ENCODE measurements at regions not wholly inside any gene's neighbourhood (a gene's known extent, or its start where the extent isn't known, plus 50 kb on each side); places are given as distances from the start of the nearest gene placed in this dataset.
A peak's percentile ranks its signal among the peaks of the same experiment; 100 is the strongest.
"Not testable (repeated sequence)": the region's sequence is repeated elsewhere in the genome, so short reads cannot be mapped to it uniquely, and the experiment has no call there.

- no peak for DNase-seq
Observed at GRCh38 chr2:200107514-200108217, 152.3 kb downstream of the MAIP1 start.

DNA sequence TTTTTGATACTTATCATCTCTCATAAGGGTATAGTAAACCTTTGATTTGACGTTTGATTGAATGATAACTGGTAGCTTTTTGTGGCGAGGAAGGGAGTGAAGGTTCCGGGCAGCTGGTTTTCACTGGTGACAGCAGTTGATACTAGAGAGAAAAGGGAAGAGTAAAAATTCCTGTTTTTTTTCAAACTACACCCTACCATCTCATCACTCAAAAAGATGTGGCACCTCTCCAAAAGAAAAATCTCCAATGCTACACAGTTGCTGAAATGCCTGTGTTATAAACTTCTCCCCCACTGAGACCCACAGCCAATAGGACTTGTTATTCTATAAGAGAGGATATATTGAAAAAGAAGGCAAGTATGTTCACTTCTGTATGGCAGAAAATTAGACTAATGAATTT, 154.0 kb downstream of the MAIP1 start:
- no peak for DNase-seq

DNA sequence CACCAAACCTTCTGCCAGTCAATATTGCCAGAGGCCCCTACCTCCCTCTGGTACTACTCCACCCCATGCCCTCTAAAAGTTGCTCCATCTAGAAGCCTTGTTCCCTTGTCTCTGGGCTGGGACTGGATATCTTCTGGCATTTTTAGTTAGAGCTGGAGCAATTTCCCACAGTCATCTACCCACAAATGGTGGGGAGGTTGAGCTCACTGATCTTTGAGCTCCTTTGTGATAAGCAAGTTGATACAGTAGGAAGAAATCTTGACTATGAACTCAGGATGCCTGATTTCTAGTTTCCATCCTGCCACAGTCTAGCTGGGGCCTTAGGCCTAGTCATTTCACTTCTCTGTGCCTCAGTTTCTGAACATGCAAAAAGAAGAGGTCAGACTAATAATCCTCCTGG, 155.0 kb downstream of the MAIP1 start:
- no peak for DNase-seq

- not testable (repeated sequence) for DNase-seq
Observed at GRCh38 chr2:200113016-200113799, 157.8 kb downstream of the MAIP1 start.

DNA sequence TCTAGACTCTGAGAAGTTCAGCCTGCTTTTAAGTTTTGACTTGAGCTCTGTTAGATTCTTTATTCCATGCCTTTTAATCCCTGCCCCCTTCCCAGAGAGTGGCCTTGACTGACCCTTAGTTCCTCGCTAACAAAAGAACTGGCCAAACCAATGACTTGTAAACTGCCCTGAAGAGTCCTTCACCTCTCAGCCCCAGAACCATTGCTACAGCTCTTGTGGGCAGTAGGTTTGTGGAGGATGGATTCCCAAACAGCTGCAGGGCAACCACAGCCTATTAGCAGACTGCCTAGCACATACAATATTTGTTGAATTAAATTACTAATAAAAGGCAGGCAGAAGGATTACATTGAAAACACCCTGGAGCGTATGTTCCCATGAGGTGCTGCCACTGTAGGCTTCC, 163.9 kb downstream of the MAIP1 start:
- no peak for DNase-seq

DNA sequence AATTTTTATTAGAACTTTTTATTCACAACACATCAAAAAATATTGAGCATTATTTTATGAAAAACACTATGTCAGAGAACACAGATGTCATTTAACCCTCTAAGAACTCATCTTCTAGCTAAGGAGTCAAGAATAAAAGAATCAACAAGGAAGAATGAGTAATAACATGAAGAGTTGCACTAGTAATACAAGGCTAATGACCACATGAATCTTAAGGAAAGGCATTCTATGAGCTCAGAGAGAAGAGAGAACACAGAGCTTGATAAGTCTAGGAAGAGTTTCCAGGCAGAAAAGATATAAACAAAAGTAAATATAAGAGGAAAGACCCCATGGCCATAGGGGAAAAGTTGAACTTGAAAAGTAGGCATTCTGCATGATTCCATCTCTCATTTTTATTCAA, 166.5 kb downstream of the MAIP1 start:
- DNase-seq: no peak

DNA sequence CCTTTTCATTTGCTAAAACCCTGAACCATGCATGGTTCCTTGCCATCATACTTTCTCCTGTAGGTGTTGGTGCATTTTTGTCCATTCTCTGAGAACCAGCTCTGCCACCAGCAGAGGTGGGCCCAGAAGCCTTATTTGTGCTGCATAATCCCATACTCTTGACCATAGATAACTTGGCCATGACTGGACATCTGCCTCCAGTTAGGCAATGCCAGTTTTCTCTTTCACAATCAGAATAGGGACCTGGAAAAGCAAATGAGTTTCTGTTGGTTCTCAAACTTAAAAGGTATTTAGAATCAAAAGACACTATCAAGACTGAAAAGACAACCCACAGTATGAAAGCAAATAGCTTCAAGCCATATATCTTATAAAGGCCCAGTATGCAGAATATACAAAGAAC, 167.3 kb downstream of the MAIP1 start:
- DNase-seq: no peak

- DNase-seq: not testable (repeated sequence)
Observed at GRCh38 chr2:200124665-200125368, 169.4 kb downstream of the MAIP1 start.

- DNase-seq: no peak
Observed at GRCh38 chr2:200125444-200126284, 170.3 kb downstream of the MAIP1 start.

DNA sequence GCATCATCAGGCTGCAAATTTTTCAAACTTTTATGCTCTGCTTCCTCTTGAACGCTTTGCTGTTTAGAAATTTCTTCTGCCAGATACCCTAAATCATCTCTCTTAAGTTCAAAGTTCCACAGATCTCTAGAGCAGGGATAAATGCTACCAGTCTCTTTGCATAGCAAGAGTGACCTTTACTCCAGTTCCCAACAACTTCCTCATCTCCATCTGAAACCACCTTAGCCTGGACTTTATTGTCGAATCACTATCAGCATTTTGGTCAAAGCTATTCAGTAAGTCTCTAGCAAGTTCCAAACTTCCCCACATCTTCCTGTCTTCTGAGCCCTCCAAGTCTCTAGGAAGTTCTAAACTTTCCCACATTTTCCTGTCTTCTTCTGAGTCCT, 170.9 kb downstream of the MAIP1 start:
- not testable (repeated sequence) for DNase-seq

GRCh38 chr2:200126680-200127079, 171.3 kb downstream of the MAIP1 start:
- not testable (repeated sequence) for DNase-seq

DNA sequence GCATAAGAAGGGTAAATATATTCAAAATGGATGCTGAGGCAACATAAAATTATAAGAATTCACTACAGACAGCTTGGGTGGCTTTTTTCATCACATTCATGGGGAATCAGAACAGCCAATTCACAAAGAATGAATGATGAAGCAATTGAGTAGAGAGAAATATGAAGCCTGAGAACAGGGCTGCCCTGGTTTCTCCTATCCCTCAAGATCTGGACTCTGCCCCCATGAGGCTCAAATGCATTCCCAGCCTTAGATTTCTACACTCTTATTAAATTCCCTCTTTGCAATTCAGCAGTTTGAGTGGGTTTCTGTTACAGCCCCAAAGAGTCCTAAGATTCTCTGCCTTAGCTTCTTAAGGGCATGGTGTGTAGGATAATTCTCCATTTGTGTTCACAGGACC, 172.5 kb downstream of the MAIP1 start:
- no peak for DNase-seq

DNA sequence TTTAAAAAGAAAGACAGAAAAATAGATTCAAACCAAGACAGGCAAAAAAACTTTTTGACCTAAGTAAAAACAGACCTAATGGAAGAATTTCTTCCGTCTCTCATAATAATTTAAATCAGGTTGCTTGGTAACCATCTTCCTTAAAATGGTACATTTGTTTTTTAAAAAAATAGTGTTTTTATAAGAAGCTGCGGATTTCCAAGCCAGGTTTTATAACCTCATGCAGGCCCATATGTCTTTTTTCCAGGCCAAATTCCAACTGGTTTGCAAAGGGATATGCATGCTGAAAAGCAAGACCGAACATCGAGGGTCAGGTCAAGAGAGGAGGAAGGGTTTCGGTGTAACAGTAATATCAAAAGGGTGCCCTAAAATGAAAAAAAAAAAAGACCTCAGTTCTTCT, 172.9 kb downstream of the MAIP1 start:
- DNase-seq: no peak

DNA sequence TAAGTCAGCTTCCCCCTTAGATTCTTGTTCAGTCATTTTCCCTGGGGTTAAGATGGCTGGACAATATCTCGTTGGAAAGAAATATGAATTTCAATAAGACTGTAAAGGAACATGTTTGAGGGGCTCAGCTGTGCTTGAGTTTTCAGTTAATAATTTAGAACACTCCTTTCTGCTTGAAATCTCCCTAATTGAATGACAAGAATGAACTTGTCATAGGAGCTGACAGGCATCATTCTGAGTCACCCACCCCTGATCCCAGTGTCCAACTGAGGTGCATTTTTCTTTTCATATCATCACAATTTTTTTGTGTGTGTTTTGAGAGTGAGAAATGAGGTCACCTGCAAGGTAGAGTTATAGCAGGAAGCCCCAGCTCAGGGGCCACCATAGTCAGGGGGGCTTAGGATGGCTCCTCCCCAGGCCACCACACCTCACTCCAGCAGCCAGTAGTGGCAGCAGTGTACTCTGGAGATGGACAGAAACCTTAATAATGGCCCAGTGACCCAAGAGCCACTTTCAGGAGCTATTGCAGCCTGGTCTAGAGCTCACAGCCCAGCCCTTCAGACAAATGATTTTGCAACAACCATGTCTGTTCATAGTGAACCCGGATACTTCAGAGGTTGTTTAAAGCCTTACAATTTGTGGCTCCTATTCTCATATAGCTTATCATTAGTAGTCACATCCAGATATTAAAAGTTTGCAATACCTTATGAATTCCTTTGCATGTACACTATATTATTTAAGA, 174.5 kb downstream of the MAIP1 start:
- DNase-seq: no peak

GRCh38 chr2:200130762-200131166, 175.4 kb downstream of the MAIP1 start:
- DNase-seq: peak; percentile 26

DNA sequence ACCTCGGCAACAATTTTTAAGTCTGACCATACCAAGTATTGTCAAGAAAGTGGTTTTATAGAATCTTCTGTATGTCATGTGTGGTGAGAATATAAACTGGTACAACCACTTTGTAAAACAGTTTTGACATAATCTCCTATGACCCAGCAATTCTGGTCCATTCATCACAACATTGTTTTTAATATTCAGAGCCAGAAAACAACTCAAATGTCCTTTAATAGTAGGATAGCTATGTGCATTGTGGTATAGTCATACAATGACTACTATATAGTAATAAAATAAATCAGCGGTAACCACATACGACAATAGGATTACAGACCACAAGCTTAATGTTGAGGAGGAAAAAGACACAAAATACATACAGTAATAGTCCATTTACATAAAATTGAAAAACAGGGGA, 175.2 kb upstream of the SPATS2L start:
- no peak for DNase-seq

GRCh38 chr2:200135082-200135481, 171.4 kb upstream of the SPATS2L start:
- DNase-seq: no peak

GRCh38 chr2:200136655-200137054, 169.8 kb upstream of the SPATS2L start:
- DNase-seq: no peak

DNA sequence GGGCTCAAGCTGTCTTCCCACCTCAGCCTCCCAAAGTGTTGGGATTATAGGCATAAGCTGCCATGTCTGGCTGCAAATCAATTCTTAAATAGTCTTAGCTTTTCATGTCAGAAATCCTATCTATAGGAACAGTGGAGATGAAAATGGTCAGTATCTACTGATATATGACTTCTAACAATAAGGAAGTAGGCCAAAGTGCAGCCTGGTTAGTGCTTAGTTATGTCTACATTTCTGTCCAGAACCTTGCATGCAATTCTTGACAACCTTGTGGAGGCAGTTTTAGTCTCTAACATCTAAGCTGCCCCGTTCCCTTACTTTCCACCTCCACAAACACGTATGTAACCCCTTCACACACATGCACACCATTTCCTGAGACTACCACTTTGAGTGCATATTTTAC, 169.2 kb upstream of the SPATS2L start:
- DNase-seq: no peak

GRCh38 chr2:200137691-200138090, 168.8 kb upstream of the SPATS2L start:
- DNase-seq: no peak

DNA sequence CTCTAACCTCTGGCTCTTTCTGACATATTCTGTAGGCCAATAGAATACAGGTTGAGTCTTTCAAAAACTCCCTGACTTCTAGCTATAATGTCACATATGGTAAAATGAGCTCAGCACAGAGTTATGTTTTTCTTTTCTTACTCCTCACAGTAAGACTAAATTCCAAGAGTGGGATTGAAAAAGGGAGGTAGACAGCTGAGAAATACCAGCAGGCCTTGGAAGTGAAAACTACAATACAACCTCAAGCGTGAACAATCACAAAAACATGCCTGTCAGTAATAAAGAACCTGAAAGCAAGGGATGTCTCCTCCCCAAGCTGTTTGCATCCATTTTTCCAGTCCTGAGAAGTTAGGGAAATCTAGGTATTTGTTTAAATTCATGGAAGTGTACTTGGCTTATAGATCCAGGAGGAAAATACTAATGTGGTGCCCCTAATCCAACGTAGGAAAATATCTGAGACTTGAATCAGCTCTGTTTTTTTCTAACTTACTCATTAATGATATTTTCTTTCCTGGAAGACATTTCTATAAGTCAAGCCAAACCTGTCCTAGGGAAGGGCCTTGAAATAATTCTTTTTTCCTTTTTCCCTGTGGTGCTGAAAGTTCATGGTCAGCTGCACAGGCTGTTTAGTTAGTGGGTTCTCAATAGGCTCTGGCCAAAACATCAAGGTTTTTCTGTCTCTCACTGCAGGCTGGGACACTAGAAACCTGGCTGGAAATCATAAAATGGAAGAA, 167.9 kb upstream of the SPATS2L start:
- no peak for DNase-seq

DNA sequence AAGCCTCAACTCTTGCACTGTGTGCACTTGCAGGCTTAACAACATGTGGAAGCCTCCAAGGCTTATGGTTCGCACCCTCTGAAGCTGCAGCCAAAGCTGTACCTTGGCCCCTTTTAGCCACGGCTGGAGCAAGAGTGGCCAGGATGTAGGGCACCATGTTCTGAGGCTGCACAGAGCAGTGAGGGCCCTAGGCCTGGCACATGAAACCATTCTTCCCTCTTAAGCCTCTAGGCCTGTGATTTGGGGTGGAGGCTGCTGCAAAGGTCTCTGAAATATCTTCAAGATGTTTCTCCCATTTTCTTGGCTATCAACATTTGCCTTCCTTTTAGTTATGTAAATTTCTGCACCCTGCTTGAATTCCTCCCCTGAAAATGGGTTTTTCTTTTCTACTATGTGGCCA, 161.9 kb upstream of the SPATS2L start:
- DNase-seq: no peak

All from NCI-H748 treated with DMSO at 0.1 percent for 48 hours (cell line).